ENCODE measurements at regions not wholly inside any gene's neighbourhood (a gene's known extent, or its start where the extent isn't known, plus 50 kb on each side); places are given as distances from the start of the nearest gene placed in this dataset.

DNA sequence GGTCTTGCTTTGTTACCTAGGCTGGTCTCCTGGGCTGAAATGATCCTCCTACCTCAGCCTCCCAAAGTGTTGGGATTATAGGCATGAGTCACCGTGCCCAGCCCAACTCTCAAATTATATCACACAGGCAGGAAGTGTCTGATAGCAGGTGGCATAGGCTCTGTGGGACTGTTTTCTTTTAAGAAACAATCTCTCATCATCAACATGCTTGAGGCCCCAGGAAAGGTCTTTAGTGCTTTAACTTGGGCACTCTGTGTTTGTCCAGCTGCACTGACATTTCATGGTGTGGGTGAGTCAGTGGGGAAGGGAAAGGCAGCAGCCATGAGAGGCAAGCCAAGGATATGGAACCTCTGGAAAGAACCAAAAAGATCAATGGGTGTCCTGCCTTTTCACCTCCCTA lies 88.1 kb upstream of the TSPAN5 start:
- ATAC-seq: no peak
- Histone ChIP-seq H3K9me3 (no peaks in the 10 kb centered on the region), H3K4me1 (no peaks in the 10 kb centered on the region), H3K36me3 (no peaks in the 10 kb centered on the region), H3K27me3 (no peaks in the 10 kb centered on the region), H3K4me3 (no peak overlapping the region), H3K27ac (no peak overlapping the region)
- intact Hi-C loops (cut with DNase I): no loop called here
- TF ChIP-seq CTCF (IDR thresholded peaks at IDR 0.05): no peak
- DNase-seq: no peak

- H3K9me3 ChIP-seq: no peaks in the 10 kb centered on the region
- no peaks in the 10 kb centered on the region for H3K4me1 ChIP-seq
- H3K27ac ChIP-seq: no peak overlapping the region
- intact Hi-C loops (cut with DNase I): no loop called here
- TF ChIP-seq CTCF (IDR thresholded peaks at IDR 0.05): no peak
- no peaks in the 10 kb centered on the region for H3K36me3 ChIP-seq
- no peak for DNase-seq
- no peaks in the 10 kb centered on the region for H3K27me3 ChIP-seq
- H3K4me3 ChIP-seq: no peak overlapping the region
- no peak for ATAC-seq
Measured at GRCh38 chr4:98745366-98745765, 87.0 kb upstream of the TSPAN5 start.

DNA sequence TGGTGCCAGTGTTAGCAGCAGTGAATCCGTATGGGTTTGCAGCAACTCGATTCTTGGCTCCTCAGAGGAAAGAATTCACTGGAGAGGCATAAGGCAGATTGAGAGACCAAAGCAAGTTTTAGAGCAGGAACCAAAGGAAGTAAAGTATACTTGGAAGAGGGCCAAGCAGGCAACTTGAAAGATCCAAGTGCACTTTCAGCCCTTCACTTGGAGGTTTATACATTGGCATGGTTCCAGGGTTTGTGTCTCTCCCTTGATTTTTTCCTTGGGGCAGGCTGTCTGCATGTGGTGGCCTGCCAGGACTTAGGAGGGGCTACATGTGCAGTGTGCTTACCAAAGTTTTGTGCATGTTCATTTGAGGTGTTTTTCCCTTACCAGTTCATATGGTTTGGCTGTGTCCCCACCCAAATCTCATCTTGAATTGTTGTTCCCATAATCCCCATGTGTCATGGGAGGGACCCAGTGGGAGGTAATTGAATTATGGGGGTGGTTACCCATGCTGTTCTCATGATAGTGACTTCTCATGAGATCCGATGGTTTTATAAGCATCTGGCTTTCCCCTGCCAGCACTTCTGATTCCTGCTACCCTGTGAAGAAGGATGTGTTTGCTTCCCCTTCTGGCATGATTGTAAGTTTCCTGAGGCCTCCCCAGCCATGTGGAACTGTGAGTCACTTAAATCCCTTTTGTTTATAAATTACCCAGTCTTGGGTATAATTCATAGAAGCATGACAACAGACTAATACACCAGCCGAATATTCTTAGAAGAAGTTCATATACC lies 86.2 kb upstream of the TSPAN5 start:
- no peak for TF ChIP-seq CTCF (IDR thresholded peaks at IDR 0.05)
- Histone ChIP-seq H3K4me3 (no peak overlapping the region), H3K27me3 (no peaks in the 10 kb centered on the region), H3K27ac (no peak overlapping the region), H3K9me3 (no peaks in the 10 kb centered on the region), H3K36me3 (no peaks in the 10 kb centered on the region), H3K4me1 (no peaks in the 10 kb centered on the region)
- intact Hi-C loops (cut with DNase I): no loop called here
- ATAC-seq: no peak
- no peak for DNase-seq

- intact Hi-C loops (cut with DNase I): no loop called here
- Histone ChIP-seq H3K36me3 (no peaks in the 10 kb centered on the region), H3K27me3 (no peaks in the 10 kb centered on the region), H3K27ac (no peak overlapping the region), H3K4me3 (no peak overlapping the region), H3K4me1 (no peaks in the 10 kb centered on the region), H3K9me3 (peaks cover 5% of the 10 kb centered on the region)
- ATAC-seq (no peak), DNase-seq (no peak)
- no peak for TF ChIP-seq CTCF (IDR thresholded peaks at IDR 0.05)
Measured at GRCh38 chr4:98741952-98742351, 83.5 kb upstream of the TSPAN5 start.

DNA sequence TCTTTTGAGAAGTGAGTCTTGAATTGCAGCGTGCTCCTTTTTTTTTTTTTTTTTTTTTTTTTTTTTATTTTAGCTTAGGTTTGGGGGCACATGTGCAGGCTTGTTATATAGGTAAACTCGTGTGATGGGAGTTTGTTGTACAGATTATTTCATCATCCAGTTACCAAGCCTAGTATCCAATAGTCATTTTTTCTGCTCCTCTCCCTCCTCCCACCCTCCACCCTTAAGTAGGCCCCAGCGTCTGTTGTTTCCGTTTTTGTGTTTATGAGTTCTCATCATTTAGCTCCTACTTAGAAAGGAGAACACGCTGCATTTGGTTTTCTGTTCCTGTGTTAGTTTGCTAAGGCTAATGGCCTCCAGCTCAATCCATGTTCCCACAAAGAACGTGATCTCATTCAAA lies 81.3 kb upstream of the TSPAN5 start:
- no peaks in the 10 kb centered on the region for H3K4me1 ChIP-seq
- no peak for TF ChIP-seq CTCF (IDR thresholded peaks at IDR 0.05)
- H3K9me3 ChIP-seq: peaks cover 5% of the 10 kb centered on the region
- ATAC-seq (no peak), DNase-seq (no peak)
- no peaks in the 10 kb centered on the region for H3K36me3 ChIP-seq
- H3K27me3 ChIP-seq: no peaks in the 10 kb centered on the region
- H3K27ac ChIP-seq: no peak overlapping the region
- intact Hi-C loops (cut with DNase I): no loop called here
- no peak overlapping the region for H3K4me3 ChIP-seq

DNA sequence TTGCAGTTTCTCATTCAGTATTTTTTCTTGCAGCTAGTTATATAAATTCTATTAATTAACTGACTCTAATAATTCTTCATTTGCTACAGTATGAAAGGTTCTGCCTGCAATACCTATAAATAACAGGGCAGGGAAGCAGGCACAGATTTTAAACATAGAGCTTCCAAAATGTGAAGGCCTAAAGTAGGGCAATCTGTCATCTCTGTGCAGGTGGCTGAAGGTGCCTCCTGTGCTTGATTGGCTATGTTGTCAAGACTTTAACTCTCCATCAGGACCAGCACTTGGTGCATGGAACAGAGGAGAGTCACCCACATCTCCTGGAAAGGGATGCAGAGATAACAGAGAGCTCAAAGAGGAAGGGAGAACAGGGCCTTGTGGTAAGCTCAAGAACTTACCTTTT lies 75.2 kb upstream of the TSPAN5 start:
- Histone ChIP-seq H3K36me3 (no peaks in the 10 kb centered on the region), H3K4me3 (no peak overlapping the region), H3K27ac (no peak overlapping the region), H3K27me3 (no peaks in the 10 kb centered on the region), H3K9me3 (peaks cover 4% of the 10 kb centered on the region), H3K4me1 (no peaks in the 10 kb centered on the region)
- intact Hi-C loops (cut with DNase I): no loop called here
- no peak for DNase-seq
- no peak for ATAC-seq
- TF ChIP-seq CTCF (IDR thresholded peaks at IDR 0.05): no peak

All from upper lobe of right lung (tissue), 1 donor.